CD14-positive monocyte (primary cell): ENCODE measurements at regions not wholly inside any gene's neighbourhood (a gene's known extent, or its start where the extent isn't known, plus 50 kb on each side); places are given as distances from the start of the nearest gene placed in this dataset.

Experiments
- DNase-seq, 3 donors: peaks; one replicate each; pipeline ENCODE4 v3.0.0-alpha.2; 2011 to 2022
- H2AFZ ChIP-seq: 2 replicates; pipeline ENCODE4 v1.6.0; 2012; ENCODE audit warnings: mild to moderate bottlenecking, low read depth, low read length, inconsistent platforms; ENCODE audit not compliant: insufficient read depth, poor library complexity, severe bottlenecking
- H3K27ac ChIP-seq, 2 donors: 1 replicate in 1 of 2; 2 replicates in 1 of 2; pipeline ENCODE4 v1.5.1; 2012 to 2013; ENCODE audit warnings: low read length in 2 of 2, control low read depth in 1 of 2, inconsistent platforms in 1 of 2, low read depth in 1 of 2, mild to moderate bottlenecking in 1 of 2
- H3K27me3 ChIP-seq, 2 donors: one replicate each; pipeline versions ENCODE4 v1.6.0 to v1.6.1; 2011 to 2013; ENCODE audit warnings: low read length in 2 of 2; ENCODE audit not compliant: control insufficient read depth in 2 of 2, insufficient read depth in 2 of 2
- H3K36me3 ChIP-seq, 2 donors: replicated peaks in 1 of 2; 1 replicate in 1 of 2; 2 replicates in 1 of 2; pipeline versions ENCODE4 v1.5.1 to v1.6.1; 2012 to 2013; ENCODE audit warnings: low read length in 2 of 2, control low read depth in 1 of 2, inconsistent platforms in 1 of 2, mild to moderate bottlenecking in 1 of 2; ENCODE audit not compliant: insufficient read depth in 2 of 2, control insufficient read depth in 1 of 2
- H3K4me1 ChIP-seq, 2 donors: 1 replicate in 1 of 2; 2 replicates in 1 of 2; pipeline versions ENCODE4 v1.5.1 to v1.6.1; 2012 to 2013; ENCODE audit warnings: low read length in 2 of 2, control low read depth in 1 of 2, inconsistent platforms in 1 of 2, mild to moderate bottlenecking in 1 of 2, moderate library complexity in 1 of 2; ENCODE audit not compliant: insufficient read depth in 2 of 2, control insufficient read depth in 1 of 2
- H3K4me2 ChIP-seq: replicated peaks from 2 replicates; pipeline ENCODE3; 2012; ENCODE audit warnings: low read length, moderate library complexity, mild to moderate bottlenecking; ENCODE audit not compliant: poor library complexity, severe bottlenecking; ENCODE audit errors: extremely low read depth
- H3K4me3 ChIP-seq, 3 experiments: fragments of 200-600 bp in 1 of 3; sonication (generic) in 1 of 3; replicated peaks in 1 of 3; 1 replicate in 2 of 3; 2 replicates in 1 of 3; pipeline ENCODE4 v1.5.1; 2011 to 2013; ENCODE audit warnings: low read length in 3 of 3, mild to moderate bottlenecking in 3 of 3, control low read depth in 2 of 3, low read depth in 2 of 3, inconsistent platforms in 1 of 3, moderate library complexity in 1 of 3
- H3K79me2 ChIP-seq: 2 replicates; pipeline ENCODE4 v1.6.0; 2012; ENCODE audit warnings: mild to moderate bottlenecking, control low read depth, inconsistent platforms, low read length, moderate library complexity; ENCODE audit not compliant: insufficient read depth
- H3K9ac ChIP-seq: 2 replicates; pipeline ENCODE4 v1.6.0; 2017; ENCODE audit warnings: low read length, mild to moderate bottlenecking; ENCODE audit not compliant: insufficient read depth, poor library complexity, severe bottlenecking
- H3K9me3 ChIP-seq, 2 donors: replicated peaks in 1 of 2; 1 replicate in 1 of 2; 2 replicates in 1 of 2; pipeline versions ENCODE4 v1.5.1 to v1.6.1; 2012 to 2013; ENCODE audit warnings: low read length in 2 of 2, control low read depth in 1 of 2; ENCODE audit not compliant: control insufficient read depth in 1 of 2, insufficient read depth in 1 of 2
- H4K20me1 ChIP-seq: 2 replicates; pipeline ENCODE4 v1.6.0; 2012; ENCODE audit warnings: mild to moderate bottlenecking, low read length, control low read depth, moderate library complexity; ENCODE audit not compliant: insufficient read depth
- H3K27ac Mint-ChIP-seq, 7 donors: one replicate each; pipeline ENCODE4 v1.8.0; 2020; ENCODE audit warnings: mild to moderate bottlenecking in 7 of 7, mixed read lengths in 7 of 7, moderate library complexity in 6 of 7, inconsistent platforms in 2 of 7
- H3K27me3 Mint-ChIP-seq, 3 donors: one replicate each; pipeline ENCODE4 v1.8.0; 2021 to 2022; ENCODE audit warnings: low read depth in 3 of 3, mild to moderate bottlenecking in 3 of 3, mixed read lengths in 3 of 3, moderate library complexity in 3 of 3, inconsistent platforms in 1 of 3
- H3K36me3 Mint-ChIP-seq, 2 donors: one replicate each; pipeline ENCODE4 v1.8.0; 2020; ENCODE audit warnings: mixed read lengths in 2 of 2, inconsistent platforms in 1 of 2, mild to moderate bottlenecking in 1 of 2
- H3K4me1 Mint-ChIP-seq: one replicate; pipeline ENCODE4 v1.8.0; 2020; ENCODE audit warnings: mild to moderate bottlenecking, mixed read lengths
- H3K4me3 Mint-ChIP-seq, 2 donors: one replicate each; pipeline ENCODE4 v1.8.0; 2020; ENCODE audit warnings: mild to moderate bottlenecking in 2 of 2, mixed read lengths in 2 of 2, moderate library complexity in 1 of 2
- H3K9me3 Mint-ChIP-seq, 7 donors: one replicate each; pipeline ENCODE4 v1.8.0; 2020 to 2022; ENCODE audit warnings: mixed read lengths in 7 of 7, mild to moderate bottlenecking in 6 of 7, moderate library complexity in 6 of 7, inconsistent platforms in 2 of 7
- CTCF ChIP-seq: fragments of 200-600 bp; IDR thresholded peaks from one replicate; pipeline ENCODE4 v1.8.0; 2022; ENCODE audit warnings: antibody characterized with exemption, mild to moderate bottlenecking
- WGBS: methylation state at CpG from one replicate; pipeline ENCODE4 v1.1.5; 2013; ENCODE audit warnings: missing lambda C conversion rate; ENCODE audit not compliant: insufficient coverage; 5-methylcytosine and 5-hydroxymethylcytosine counted together
- intact Hi-C, 2 donors: fragments of 100-400 bp; cut with micrococcal nuclease; formaldehyde crosslinking; loops; one replicate each; pipeline versions ENCODE4 v1.15.0 to v1.15.1; 2023

GRCh38 chr1:90356991-90357390, 360.1 kb downstream of the BARHL2 start:
- no peaks in the 10 kb centered on the region for H3K4me1 ChIP-seq
- H4K20me1 ChIP-seq = no peaks in the 10 kb centered on the region
- H3K9me3 Mint-ChIP-seq = no peaks in the 10 kb centered on the region
- no peak for DNase-seq
- H3K27ac Mint-ChIP-seq = no peak overlapping the region
- no CpG with 5 or more reads among the region's 4 CpGs for WGBS
- H2AFZ ChIP-seq = no peak overlapping the region
- no peak overlapping the region for H3K9ac ChIP-seq
- no peaks in the 10 kb centered on the region for H3K79me2 ChIP-seq
- intact Hi-C loops = no loop called here
- H3K36me3 Mint-ChIP-seq = no peaks in the 10 kb centered on the region
- H3K27ac ChIP-seq = no peak overlapping the region
- no peak overlapping the region for H3K4me3 Mint-ChIP-seq
- peaks cover 0 to 4% (median 4%) of the 10 kb centered on the region in 3 donors for H3K27me3 Mint-ChIP-seq
- H3K4me2 ChIP-seq = no peak overlapping the region
- H3K9me3 ChIP-seq = no peaks in the 10 kb centered on the region
- TF ChIP-seq CTCF = no peak
- no peaks in the 10 kb centered on the region for H3K36me3 ChIP-seq
- H3K4me1 Mint-ChIP-seq = no peaks in the 10 kb centered on the region
- no peak overlapping the region for H3K4me3 ChIP-seq
- no peaks in the 10 kb centered on the region for H3K27me3 ChIP-seq

GRCh38 chr1:90356101-90356500, 361.0 kb downstream of the BARHL2 start:
- no peaks in the 10 kb centered on the region for H3K4me1 Mint-ChIP-seq
- intact Hi-C loops = no loop called here
- no peak overlapping the region for H3K27ac Mint-ChIP-seq
- Histone ChIP-seq H3K4me2 (no peak overlapping the region), H3K27ac (no peak overlapping the region), H3K4me3 (no peak overlapping the region), H3K9ac (no peak overlapping the region), H3K4me1 (no peaks in the 10 kb centered on the region), H3K79me2 (no peaks in the 10 kb centered on the region), H3K27me3 (no peaks in the 10 kb centered on the region), H2AFZ (no peak overlapping the region), H3K9me3 (no peaks in the 10 kb centered on the region), H4K20me1 (no peaks in the 10 kb centered on the region), H3K36me3 (no peaks in the 10 kb centered on the region)
- no peak for DNase-seq
- WGBS = no CpG with 5 or more reads among the region's 3 CpGs
- TF ChIP-seq CTCF = no peak
- peaks cover 0 to 4% (median 4%) of the 10 kb centered on the region in 3 donors for H3K27me3 Mint-ChIP-seq
- H3K4me3 Mint-ChIP-seq = no peak overlapping the region
- no peaks in the 10 kb centered on the region for H3K9me3 Mint-ChIP-seq
- no peaks in the 10 kb centered on the region for H3K36me3 Mint-ChIP-seq
